Activated CD8-positive, alpha-beta memory T cell treated with anti-CD3 and anti-CD28 coated beads, Interleukin-2, amount 10 ng/mL, durations not matched to agents 7 days and 5 days (primary cell): ENCODE measurements at regions not wholly inside any gene's neighbourhood (a gene's known extent, or its start where the extent isn't known, plus 50 kb on each side); places are given as distances from the start of the nearest gene placed in this dataset.
"Not testable (repeated sequence)": the region's sequence is repeated elsewhere in the genome, so short reads cannot be mapped to it uniquely, and the experiment has no call there.

Experiments
- ATAC-seq: fragments of 150-1000 bp; cut with Tn5 transposase; one replicate; pipeline ENCODE4 v1.10.0; 2021; ENCODE audit warnings: moderate library complexity
- CTCF ChIA-PET: fragments of 350-600 bp; sonication (Branson Sonifier 250); formaldehyde crosslinking; loops from one replicate; lab custom pipeline; 2021; ENCODE audit warnings: antibody characterized with exemption; lab: Charles Lee
- DNase-seq: peaks from one replicate; pipeline ENCODE4 v3.0.0-alpha.2; 2020
- H3K27ac Mint-ChIP-seq: one replicate; pipeline ENCODE4 v1.8.0; 2021; ENCODE audit warnings: mild to moderate bottlenecking, mixed read lengths
- H3K27me3 Mint-ChIP-seq: one replicate; pipeline ENCODE4 v1.8.0; 2021; ENCODE audit warnings: mixed read lengths
- H3K36me3 Mint-ChIP-seq: one replicate; pipeline ENCODE4 v1.8.0; 2021; ENCODE audit warnings: mild to moderate bottlenecking, mixed read lengths
- H3K4me1 Mint-ChIP-seq: one replicate; pipeline ENCODE4 v1.8.0; 2021; ENCODE audit warnings: mixed read lengths
- H3K4me3 Mint-ChIP-seq: one replicate; pipeline ENCODE4 v1.8.0; 2021; ENCODE audit warnings: mild to moderate bottlenecking, moderate library complexity, mixed read lengths
- H3K9me3 Mint-ChIP-seq: one replicate; pipeline ENCODE4 v1.8.0; 2022; ENCODE audit warnings: low read depth, mixed read lengths

- H3K4me3 Mint-ChIP-seq = no peak overlapping the region
- no peaks in the 10 kb centered on the region for H3K36me3 Mint-ChIP-seq
- ATAC-seq (no peak), DNase-seq (no peak)
- H3K9me3 Mint-ChIP-seq = peaks cover 20% of the 10 kb centered on the region
- H3K27me3 Mint-ChIP-seq = no peaks in the 10 kb centered on the region
- H3K27ac Mint-ChIP-seq = no peak overlapping the region
- CTCF ChIA-PET = no interaction called here
- no peaks in the 10 kb centered on the region for H3K4me1 Mint-ChIP-seq
Measured at GRCh38 chr6:67815623-67816022, 819.5 kb upstream of the ADGRB3 start.

- peaks cover 20% of the 10 kb centered on the region for H3K9me3 Mint-ChIP-seq
- CTCF ChIA-PET = no interaction called here
- ATAC-seq = no peak
- no peak for DNase-seq
- no peaks in the 10 kb centered on the region for H3K4me1 Mint-ChIP-seq
- H3K36me3 Mint-ChIP-seq = no peaks in the 10 kb centered on the region
- no peaks in the 10 kb centered on the region for H3K27me3 Mint-ChIP-seq
- no peak overlapping the region for H3K27ac Mint-ChIP-seq
- no peak overlapping the region for H3K4me3 Mint-ChIP-seq
Measured at GRCh38 chr6:67814262-67814661, 820.8 kb upstream of the ADGRB3 start.

GRCh38 chr6:67812693-67813092 is 822.4 kb upstream of the ADGRB3 start:
- no peaks in the 10 kb centered on the region for H3K4me1 Mint-ChIP-seq
- no peak overlapping the region for H3K4me3 Mint-ChIP-seq
- no peak overlapping the region for H3K27ac Mint-ChIP-seq
- no peak for DNase-seq
- H3K9me3 Mint-ChIP-seq = peaks cover 22% of the 10 kb centered on the region
- H3K36me3 Mint-ChIP-seq = no peaks in the 10 kb centered on the region
- CTCF ChIA-PET = no interaction called here
- H3K27me3 Mint-ChIP-seq = no peaks in the 10 kb centered on the region
- no peak for ATAC-seq

- no peak for DNase-seq
Measured at GRCh38 chr6:67812125-67812524, 823.0 kb upstream of the ADGRB3 start.

GRCh38 chr6:67811239-67812037 is 823.6 kb upstream of the ADGRB3 start:
- H3K36me3 Mint-ChIP-seq = no peaks in the 10 kb centered on the region
- H3K27me3 Mint-ChIP-seq = no peaks in the 10 kb centered on the region
- H3K4me3 Mint-ChIP-seq = no peak overlapping the region
- CTCF ChIA-PET = no interaction called here
- peaks cover 22% of the 10 kb centered on the region for H3K9me3 Mint-ChIP-seq
- H3K27ac Mint-ChIP-seq = no peak overlapping the region
- DNase-seq (no peak), ATAC-seq (no peak)
- no peaks in the 10 kb centered on the region for H3K4me1 Mint-ChIP-seq

More at GRCh38 chr6:67812125-67812524, 823.0 kb upstream of the ADGRB3 start:
- Mint-ChIP-seq H3K4me1 (no peaks in the 10 kb centered on the region), H3K27me3 (no peaks in the 10 kb centered on the region), H3K27ac (no peak overlapping the region), H3K4me3 (no peak overlapping the region), H3K36me3 (no peaks in the 10 kb centered on the region), H3K9me3 (peaks cover 22% of the 10 kb centered on the region)
- CTCF ChIA-PET = no interaction called here
- ATAC-seq = no peak

- H3K27me3 Mint-ChIP-seq, H3K36me3 Mint-ChIP-seq, H3K27ac Mint-ChIP-seq, ATAC-seq, H3K4me1 Mint-ChIP-seq, CTCF ChIA-PET, DNase-seq, H3K4me3 Mint-ChIP-seq, H3K9me3 Mint-ChIP-seq: not testable (repeated sequence)
Measured at GRCh38 chr6:67804808-67805207, 830.3 kb upstream of the ADGRB3 start.

- H3K9me3 Mint-ChIP-seq = peaks cover under 1% of the 10 kb centered on the region
- CTCF ChIA-PET = no interaction called here
- DNase-seq = no peak
- no peaks in the 10 kb centered on the region for H3K4me1 Mint-ChIP-seq
- no peaks in the 10 kb centered on the region for H3K27me3 Mint-ChIP-seq
- no peak for ATAC-seq
- H3K4me3 Mint-ChIP-seq = no peak overlapping the region
- no peak overlapping the region for H3K27ac Mint-ChIP-seq
- no peaks in the 10 kb centered on the region for H3K36me3 Mint-ChIP-seq
Measured at GRCh38 chr6:67802771-67803170, 832.3 kb upstream of the ADGRB3 start.

GRCh38 chr6:67792996-67793395 is 842.1 kb upstream of the ADGRB3 start:
- Mint-ChIP-seq H3K27ac (no peak overlapping the region), H3K27me3 (no peaks in the 10 kb centered on the region), H3K4me1 (no peaks in the 10 kb centered on the region), H3K4me3 (no peak overlapping the region), H3K36me3 (no peaks in the 10 kb centered on the region), H3K9me3 (peaks cover 3% of the 10 kb centered on the region)
- no peak for ATAC-seq
- CTCF ChIA-PET = no interaction called here
- DNase-seq = no peak

GRCh38 chr6:67790569-67790968 is 844.5 kb upstream of the ADGRB3 start:
- ATAC-seq (no peak), DNase-seq (no peak)
- Mint-ChIP-seq H3K9me3 (peaks cover 3% of the 10 kb centered on the region), H3K4me3 (no peak overlapping the region), H3K4me1 (no peaks in the 10 kb centered on the region), H3K27me3 (no peaks in the 10 kb centered on the region), H3K27ac (no peak overlapping the region), H3K36me3 (no peaks in the 10 kb centered on the region)
- CTCF ChIA-PET = no interaction called here

GRCh38 chr6:67787119-67787518 is 848.0 kb upstream of the ADGRB3 start:
- H3K36me3 Mint-ChIP-seq, ATAC-seq, H3K9me3 Mint-ChIP-seq, H3K4me3 Mint-ChIP-seq, CTCF ChIA-PET, H3K27ac Mint-ChIP-seq, H3K27me3 Mint-ChIP-seq, H3K4me1 Mint-ChIP-seq, DNase-seq: not testable (repeated sequence)

- Mint-ChIP-seq H3K4me3 (no peak overlapping the region), H3K27ac (no peak overlapping the region), H3K4me1 (no peaks in the 10 kb centered on the region), H3K9me3 (peaks cover 10% of the 10 kb centered on the region), H3K27me3 (no peaks in the 10 kb centered on the region), H3K36me3 (no peaks in the 10 kb centered on the region)
- CTCF ChIA-PET = no interaction called here
- DNase-seq (no peak), ATAC-seq (no peak)
Measured at GRCh38 chr6:67779876-67780275, 855.2 kb upstream of the ADGRB3 start.

GRCh38 chr6:67775333-67775732 is 859.7 kb upstream of the ADGRB3 start:
- H3K9me3 Mint-ChIP-seq = peaks cover 2% of the 10 kb centered on the region
- CTCF ChIA-PET = no interaction called here

GRCh38 chr6:67768972-67769371 is 866.1 kb upstream of the ADGRB3 start:
- Mint-ChIP-seq H3K4me3 (no peak overlapping the region), H3K27ac (no peak overlapping the region), H3K27me3 (no peaks in the 10 kb centered on the region), H3K36me3 (no peaks in the 10 kb centered on the region), H3K9me3 (peaks cover 2% of the 10 kb centered on the region), H3K4me1 (no peaks in the 10 kb centered on the region)
- ATAC-seq = no peak
- CTCF ChIA-PET = no interaction called here
- no peak for DNase-seq

More at GRCh38 chr6:67775333-67775732, 859.7 kb upstream of the ADGRB3 start:
- ATAC-seq (no peak), DNase-seq (no peak)
- Mint-ChIP-seq H3K4me3 (no peak overlapping the region), H3K27ac (no peak overlapping the region), H3K27me3 (no peaks in the 10 kb centered on the region), H3K4me1 (no peaks in the 10 kb centered on the region), H3K36me3 (no peaks in the 10 kb centered on the region)

GRCh38 chr6:67767046-67767822 is 867.8 kb upstream of the ADGRB3 start:
- H3K36me3 Mint-ChIP-seq, DNase-seq, CTCF ChIA-PET, H3K4me1 Mint-ChIP-seq, H3K27ac Mint-ChIP-seq, ATAC-seq, H3K9me3 Mint-ChIP-seq, H3K27me3 Mint-ChIP-seq, H3K4me3 Mint-ChIP-seq: not testable (repeated sequence)
